WERI-Rb-1 (cell line): ENCODE measurements at regions not wholly inside any gene's neighbourhood (a gene's known extent, or its start where the extent isn't known, plus 50 kb on each side); places are given as distances from the start of the nearest gene placed in this dataset.
A peak's percentile ranks its signal among the peaks of the same experiment; 100 is the strongest.

Experiments used
- DNase-seq: peaks from one replicate; pipeline ENCODE4 v3.0.0-alpha.2; 2020
- H3K27ac ChIP-seq: fragments of 250-450 bp; sonication (Bioruptor Pico); 2 replicates; pipeline ENCODE4 v1.5.1; 2020; ENCODE audit warnings: mild to moderate bottlenecking, moderate library complexity
- H3K27me3 ChIP-seq: fragments of 250-450 bp; sonication (Bioruptor Pico); 2 replicates; pipeline ENCODE4 v1.5.1; 2021; ENCODE audit warnings: mild to moderate bottlenecking, low read depth, moderate library complexity; ENCODE audit not compliant: insufficient read depth, severe bottlenecking
- H3K36me3 ChIP-seq: fragments of 250-450 bp; sonication (Bioruptor Pico); 2 replicates; pipeline ENCODE4 v1.5.1; 2020; ENCODE audit warnings: mild to moderate bottlenecking, moderate library complexity
- H3K4me3 ChIP-seq: 2 replicates; pipeline ENCODE4 v1.5.1; 2011; ENCODE audit warnings: low read depth, mild to moderate bottlenecking, control low read depth, low read length
- H3K9me3 ChIP-seq: fragments of 250-450 bp; sonication (Bioruptor Pico); 2 replicates; pipeline ENCODE4 v1.5.1; 2021; ENCODE audit warnings: mild to moderate bottlenecking, moderate library complexity; ENCODE audit not compliant: severe bottlenecking
- CTCF ChIP-seq: IDR thresholded peaks from 2 replicates; pipeline ENCODE4 v1.5.1; 2011; ENCODE audit warnings: low read depth, mild to moderate bottlenecking, control low read depth, inconsistent platforms, low read length

DNA sequence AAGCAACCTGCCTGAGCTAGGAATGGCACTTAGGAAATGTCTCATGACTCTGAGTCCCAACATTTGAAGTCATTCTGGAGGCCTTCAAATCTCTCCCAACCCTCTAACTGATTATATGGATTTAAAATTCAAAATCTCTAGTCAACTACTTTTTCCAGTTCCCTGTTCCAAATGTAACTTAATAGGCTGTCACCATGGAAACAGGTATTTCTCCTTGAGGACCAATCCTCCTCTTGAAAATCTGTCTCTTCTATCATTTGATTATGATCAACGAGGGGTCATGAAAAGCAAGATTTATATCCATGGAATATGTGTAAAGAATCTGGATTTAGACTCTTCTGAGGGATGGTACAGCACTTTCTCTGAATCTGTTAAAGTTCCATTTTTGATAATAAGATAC, 127.3 kb upstream of the DTNBP1 start:
- H3K27me3 ChIP-seq: no peaks in the 10 kb centered on the region
- DNase-seq: no peak
- no peak for TF ChIP-seq CTCF
- H3K36me3 ChIP-seq: no peaks in the 10 kb centered on the region
- no peak overlapping the region for H3K4me3 ChIP-seq
- H3K9me3 ChIP-seq: peaks cover 3% of the 10 kb centered on the region
- peak overlapping the region; percentile 78 for H3K27ac ChIP-seq

DNA sequence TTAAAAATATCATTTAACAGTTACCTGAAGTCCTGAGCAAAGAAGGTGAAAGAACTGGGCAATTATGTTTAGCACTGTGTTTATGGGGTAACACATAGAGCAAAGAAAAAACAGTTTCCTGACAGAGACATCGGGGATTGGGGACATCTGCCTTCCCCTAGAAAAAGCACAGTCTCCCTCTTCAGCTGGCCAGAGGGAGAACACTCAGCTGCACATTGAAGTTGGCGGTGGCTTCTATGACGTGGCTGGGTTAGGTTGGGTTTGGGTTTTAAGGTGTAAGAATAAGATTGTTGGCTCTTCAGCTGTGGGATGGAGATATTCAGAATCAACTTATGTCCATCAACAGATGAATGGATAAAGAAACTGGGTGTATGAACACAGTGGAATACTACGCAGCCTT, 124.0 kb upstream of the DTNBP1 start:
- Histone ChIP-seq H3K4me3 (no peak overlapping the region), H3K27ac (no peak overlapping the region), H3K9me3 (peaks cover 3% of the 10 kb centered on the region), H3K27me3 (no peaks in the 10 kb centered on the region), H3K36me3 (no peaks in the 10 kb centered on the region)
- DNase-seq: no peak
- no peak for TF ChIP-seq CTCF

DNA sequence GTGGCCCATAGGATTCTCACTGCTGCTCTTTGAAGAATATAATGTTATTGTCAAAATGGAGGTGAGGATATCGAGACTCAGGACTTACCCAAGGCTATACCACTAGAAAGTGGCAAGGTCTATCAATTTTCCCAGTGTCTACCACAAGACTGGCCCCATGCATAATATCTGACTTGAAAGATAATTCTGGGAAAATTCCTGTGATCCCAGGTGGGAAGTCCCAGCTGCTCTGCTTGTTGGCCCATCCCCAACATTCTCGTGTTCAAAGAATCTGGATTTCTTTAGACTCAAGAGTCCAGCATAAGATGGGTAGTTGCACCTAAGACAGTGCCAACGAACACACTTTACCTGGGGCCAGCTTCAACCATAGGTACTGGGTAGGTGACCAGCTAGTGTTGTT, 120.7 kb upstream of the DTNBP1 start:
- Histone ChIP-seq H3K36me3 (no peaks in the 10 kb centered on the region), H3K27ac (no peak overlapping the region), H3K9me3 (peaks cover 3% of the 10 kb centered on the region), H3K4me3 (no peak overlapping the region), H3K27me3 (no peaks in the 10 kb centered on the region)
- no peak for DNase-seq
- no peak for TF ChIP-seq CTCF

DNA sequence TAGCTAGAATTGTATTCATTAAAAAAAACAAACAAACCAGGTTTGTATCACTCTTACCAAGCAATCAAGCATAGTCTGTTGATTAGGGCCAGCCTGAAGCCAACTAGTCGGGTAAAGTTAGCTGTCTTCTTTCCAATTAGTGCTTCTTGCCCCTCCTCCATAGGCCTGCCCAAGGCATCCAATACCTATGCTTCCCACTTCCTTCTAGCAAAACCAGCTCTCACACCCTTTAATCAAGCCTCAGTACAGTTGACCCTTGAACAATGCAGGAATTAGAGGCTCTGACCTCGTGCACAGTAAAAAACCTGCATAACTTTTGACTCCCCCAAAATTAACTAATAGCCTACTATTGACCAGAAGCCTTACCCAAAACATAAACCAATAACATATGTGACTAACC, 119.1 kb upstream of the DTNBP1 start:
- Histone ChIP-seq H3K4me3 (no peak overlapping the region), H3K27me3 (no peaks in the 10 kb centered on the region)
- TF ChIP-seq CTCF: no peak

GRCh38 chr6:15781333-15781732, 118.5 kb upstream of the DTNBP1 start:
- Histone ChIP-seq H3K9me3 (peaks cover 3% of the 10 kb centered on the region), H3K4me3 (no peak overlapping the region), H3K27me3 (no peaks in the 10 kb centered on the region), H3K36me3 (no peaks in the 10 kb centered on the region), H3K27ac (no peak overlapping the region)
- TF ChIP-seq CTCF: no peak
- DNase-seq: no peak

More for the DNA sequence above, 119.1 kb upstream of the DTNBP1 start:
- Histone ChIP-seq H3K36me3 (no peaks in the 10 kb centered on the region), H3K9me3 (peaks cover 3% of the 10 kb centered on the region), H3K27ac (no peak overlapping the region)
- DNase-seq: no peak

- H3K27me3 ChIP-seq: no peaks in the 10 kb centered on the region
- H3K36me3 ChIP-seq: no peaks in the 10 kb centered on the region
- no peak overlapping the region for H3K4me3 ChIP-seq
- TF ChIP-seq CTCF: no peak
- no peaks in the 10 kb centered on the region for H3K9me3 ChIP-seq
- no peak overlapping the region for H3K27ac ChIP-seq
- DNase-seq: no peak
Observed at GRCh38 chr6:15780437-15780836, 117.6 kb upstream of the DTNBP1 start.
